Head of caudate nucleus (tissue), 42 donors: ENCODE measurements at regions not wholly inside any gene's neighbourhood (a gene's known extent, or its start where the extent isn't known, plus 50 kb on each side); places are given as distances from the start of the nearest gene placed in this dataset.
"Not testable (repeated sequence)": the region's sequence is repeated elsewhere in the genome, so short reads cannot be mapped to it uniquely, and the experiment has no call there.

Experiments
- DNase-seq, 42 donors: peaks; one replicate each; pipeline versions ENCODE4 v3.0.0 to v3.0.0-alpha.2; 2020 to 2021; ENCODE audit warnings: mixed read lengths in 7 of 42
- intact Hi-C: fragments of 100-400 bp; cut with DNase I; formaldehyde crosslinking; loops from one replicate; pipeline ENCODE4 v1.15.0; 2022

DNA sequence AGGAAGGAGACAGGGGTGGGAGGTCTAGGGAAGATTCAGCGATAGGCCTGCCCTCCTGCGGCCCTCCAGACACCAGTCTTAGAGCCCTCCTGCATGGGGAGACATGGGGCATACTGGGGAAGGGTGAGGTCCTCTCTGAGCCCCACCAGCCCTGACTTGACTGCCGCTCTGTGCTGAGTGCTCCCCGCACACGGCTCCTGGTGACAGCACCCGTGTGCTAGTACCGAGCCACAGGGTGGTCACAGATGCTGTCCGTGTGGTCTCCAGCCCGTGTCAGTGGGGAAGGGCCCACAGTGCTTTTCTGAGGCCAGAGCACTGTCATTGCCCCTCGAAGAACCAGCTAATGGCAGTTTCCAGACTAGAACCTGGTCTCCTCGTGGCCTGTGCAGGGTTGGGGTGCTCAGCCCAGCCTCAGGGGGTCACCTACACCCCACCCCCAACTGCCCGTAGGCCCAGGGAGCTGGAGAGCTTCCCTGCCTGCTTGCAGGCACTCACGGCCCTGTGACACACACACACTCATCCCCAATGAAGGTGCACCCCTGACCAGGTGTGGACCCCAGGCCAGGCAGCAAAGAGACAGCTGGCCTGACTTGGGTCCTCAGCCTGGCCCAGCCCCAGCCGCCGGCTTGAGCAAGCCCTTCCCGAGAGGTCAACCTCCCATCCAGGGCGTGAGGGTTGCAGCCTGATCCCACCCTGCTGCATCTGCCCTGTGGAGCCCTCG is 86.0 kb upstream of the RET start:
- DNase-seq = peak in 10 of 42 donors; percentile 0 to 36 (median 10)

DNA sequence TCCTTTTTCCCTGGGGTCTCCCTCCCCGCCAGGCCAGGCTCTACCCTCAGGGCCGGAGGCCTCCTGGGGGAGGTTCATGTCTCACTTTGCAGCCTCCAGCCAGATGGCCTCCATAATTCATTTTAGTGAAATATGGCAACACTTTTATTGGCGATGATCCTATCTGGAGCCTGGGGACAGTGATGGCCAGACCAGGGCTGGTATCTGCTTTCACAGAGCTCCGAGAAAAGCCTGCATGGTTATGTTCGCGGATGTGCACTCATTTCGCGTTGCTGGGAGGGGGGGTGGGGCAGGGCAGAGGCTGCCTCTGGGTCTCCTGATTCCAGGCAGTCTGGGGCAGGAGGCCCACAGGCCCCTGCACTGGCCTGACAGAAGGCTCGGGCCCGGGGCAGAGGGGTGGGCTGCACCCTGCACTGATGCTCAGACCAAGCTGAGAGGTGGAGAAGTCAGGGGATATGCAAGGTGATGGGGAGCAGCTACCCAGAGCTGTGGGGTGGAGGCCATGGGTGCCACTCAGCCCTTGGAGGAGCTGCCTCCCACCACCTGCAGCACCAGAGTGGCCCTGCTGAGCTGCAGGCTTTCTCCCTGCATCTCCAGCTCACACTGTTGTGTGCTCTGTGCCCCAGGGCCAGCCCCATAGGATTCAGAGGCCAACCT is 85.3 kb upstream of the RET start:
- peak in 6 of 42 donors; percentile 1 to 22 (median 10) for DNase-seq
- intact Hi-C loops = no loop called here

More for the DNA sequence above, 86.0 kb upstream of the RET start:
- intact Hi-C loops = no loop called here

DNA sequence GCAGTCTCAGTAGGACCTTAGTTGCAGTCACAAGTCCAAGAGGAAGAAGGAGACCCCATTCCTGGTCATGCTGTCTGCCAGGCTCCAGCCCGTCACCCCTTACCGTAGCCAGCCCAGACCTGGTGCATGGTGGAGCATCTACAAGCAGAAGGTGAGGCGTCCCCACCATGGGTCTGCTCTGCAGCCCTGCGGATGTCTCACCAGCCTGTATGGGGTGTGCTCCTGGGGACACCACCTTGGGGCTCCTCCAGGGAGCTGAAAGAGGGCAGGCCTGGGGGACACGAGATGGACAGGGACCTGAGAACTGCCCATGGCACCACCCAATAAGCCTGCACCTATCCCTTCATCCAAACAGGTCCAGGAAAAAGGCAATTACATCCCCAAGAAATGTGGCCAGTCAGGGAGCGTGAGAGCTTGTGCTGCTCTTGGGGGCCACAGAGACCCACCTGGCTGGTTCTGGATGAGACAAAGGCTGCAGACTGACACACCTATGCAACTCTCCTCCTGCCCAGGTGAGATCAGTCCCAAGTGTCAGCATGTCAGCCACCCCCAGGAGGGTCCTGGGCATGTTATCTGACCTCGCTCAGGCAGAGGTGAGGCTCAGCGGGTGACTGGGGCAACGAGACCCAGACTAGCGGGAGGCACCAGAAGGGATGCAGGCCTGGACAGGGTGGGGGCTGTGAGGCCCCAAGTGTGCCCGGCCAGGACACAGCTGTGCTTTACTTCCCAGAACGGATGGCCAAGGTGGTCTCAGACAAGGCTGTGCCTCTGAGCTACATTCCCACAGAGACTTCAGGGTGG is 84.5 kb upstream of the RET start:
- intact Hi-C loops = no loop called here
- peak in 7 of 42 donors; percentile 3 to 37 (median 10) for DNase-seq

DNA sequence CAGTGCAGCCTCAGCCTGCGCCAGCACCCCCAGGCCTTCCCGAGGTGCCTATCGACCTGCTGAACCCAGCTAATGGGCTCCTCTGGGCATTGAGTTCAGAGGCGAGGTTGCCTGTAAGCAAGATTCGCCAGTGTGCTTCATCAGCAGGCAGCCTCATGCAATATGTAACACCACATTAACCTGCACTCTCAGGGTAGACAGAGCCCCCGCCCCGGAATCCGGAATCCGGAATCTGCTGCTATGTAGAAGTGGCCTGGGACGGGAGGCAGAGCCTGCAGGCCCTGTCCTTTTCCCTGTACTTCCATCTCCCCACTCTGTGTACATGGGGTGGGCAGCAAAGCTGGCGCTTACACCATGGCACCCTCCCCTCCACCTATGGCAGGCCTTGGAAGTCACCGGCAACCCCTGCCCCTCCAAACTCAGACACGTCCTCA is 83.9 kb upstream of the RET start:
- DNase-seq = peak in 9 of 42 donors; percentile 1 to 33 (median 9)
- intact Hi-C loops = no loop called here

DNA sequence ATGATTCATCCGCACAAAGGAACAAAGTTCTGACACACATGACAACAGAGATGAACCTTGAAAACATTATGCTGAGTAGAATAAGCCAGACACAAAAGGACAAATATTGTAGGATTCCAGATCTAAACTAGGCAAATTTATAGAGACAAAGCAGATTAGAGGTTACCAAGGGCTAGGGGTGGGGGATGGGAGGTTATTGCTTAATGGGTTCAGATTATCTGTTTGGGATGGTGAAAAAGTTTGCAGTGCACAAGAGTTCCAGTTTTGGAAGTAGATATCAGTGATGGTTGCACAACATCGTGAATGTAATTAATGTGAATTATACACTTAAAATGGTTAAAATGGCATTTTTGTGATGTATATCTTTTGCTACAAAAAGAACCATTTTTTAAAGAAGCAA is 82.0 kb upstream of the RET start:
- intact Hi-C loops, DNase-seq: not testable (repeated sequence)

DNA sequence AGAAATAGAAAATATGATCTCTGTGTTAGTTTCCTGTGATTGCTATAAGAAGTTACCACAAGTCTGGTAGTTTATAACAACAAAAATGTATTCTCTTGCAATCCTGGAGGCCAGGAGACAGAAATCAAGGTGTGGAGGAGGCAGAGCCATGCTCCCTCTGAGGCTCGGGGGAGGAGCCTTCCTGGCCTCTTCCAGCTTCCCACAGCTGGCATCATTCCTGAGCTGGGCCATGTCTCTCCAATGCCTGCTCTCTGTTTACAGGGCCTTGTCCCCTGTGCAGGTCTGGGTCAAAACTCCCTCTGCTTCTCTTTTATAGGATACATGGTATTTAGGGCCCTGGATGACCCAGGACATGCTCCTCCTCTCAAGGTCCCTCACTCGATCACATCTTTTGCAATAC is 81.3 kb upstream of the RET start:
- intact Hi-C loops = no loop called here

DNA sequence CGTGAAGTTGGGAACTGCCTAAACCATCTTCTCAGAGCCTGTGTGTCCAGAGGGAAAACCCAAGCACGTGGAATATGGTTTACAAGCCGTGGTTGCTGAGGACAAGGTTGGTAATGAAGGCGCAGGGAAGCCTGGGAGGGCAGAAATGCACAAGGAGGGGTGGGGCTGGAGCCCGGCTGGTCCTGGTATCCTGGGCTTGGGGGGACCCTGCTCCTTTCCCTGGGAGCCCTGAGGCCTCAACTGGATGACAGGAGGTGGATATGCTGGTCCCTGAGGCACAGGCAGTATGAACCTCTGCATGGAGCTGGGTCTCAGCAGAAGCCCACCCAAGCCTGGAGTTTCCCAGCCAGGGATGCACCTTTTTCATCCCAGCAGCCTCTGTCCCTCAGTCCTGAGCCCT is 80.3 kb upstream of the RET start:
- peak in 3 of 42 donors; percentile 11 to 20 (median 13) for DNase-seq

More for the DNA sequence above, 81.3 kb upstream of the RET start:
- DNase-seq = peak in 1 of 42 donors; percentile 32

DNA sequence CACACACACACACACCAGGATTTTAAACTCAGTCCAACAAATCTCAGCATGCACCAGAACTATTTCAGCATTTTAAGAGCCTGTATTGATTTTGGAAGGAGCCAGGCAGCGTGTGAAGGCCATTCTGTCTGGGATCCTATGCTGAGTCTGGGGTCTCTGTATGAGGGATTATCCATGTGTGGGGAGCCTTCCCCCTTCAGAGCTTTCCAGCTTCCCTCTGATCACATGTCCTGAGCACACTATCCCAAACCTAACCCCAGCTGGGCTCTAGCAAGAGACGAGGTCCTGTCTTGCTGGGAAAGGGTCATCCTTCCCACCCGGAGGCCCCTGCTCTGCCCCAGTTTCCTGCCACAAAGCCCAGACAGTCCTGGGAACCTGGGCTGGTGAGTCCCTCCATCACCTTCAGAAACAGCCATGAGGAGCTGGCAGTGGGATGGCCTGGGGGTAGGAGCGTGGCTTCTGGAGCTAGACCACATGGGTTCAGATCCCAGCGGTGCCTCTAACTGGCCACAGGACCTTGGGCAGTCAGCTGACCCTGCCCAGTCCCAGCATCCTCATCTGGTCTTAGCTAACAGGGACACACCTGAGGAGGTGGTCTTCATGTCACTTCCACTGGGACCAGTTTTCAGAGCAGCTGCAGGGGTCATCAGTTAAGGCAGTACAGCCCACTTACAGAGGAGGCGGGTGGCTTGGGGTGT is 79.6 kb upstream of the RET start:
- peak in 4 of 42 donors; percentile 9 to 40 (median 23) for DNase-seq

More for the DNA sequence above, 80.3 kb upstream of the RET start:
- intact Hi-C loops = no loop called here

DNA sequence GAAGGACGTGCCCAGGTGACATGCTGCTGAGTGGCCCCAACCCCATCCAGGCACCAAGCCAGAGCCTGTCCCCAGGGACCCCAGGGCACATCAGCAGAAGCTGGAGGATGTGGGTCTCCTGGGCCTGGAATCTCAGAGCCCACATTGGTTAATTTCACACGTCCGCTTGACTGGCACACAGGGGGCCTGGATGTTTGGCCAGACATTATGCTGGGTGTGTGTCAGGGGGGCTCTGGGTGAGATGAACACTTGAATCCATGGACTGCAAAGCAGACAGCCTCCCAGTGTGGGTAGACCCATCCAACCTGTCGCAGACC is 79.1 kb upstream of the RET start:
- peak in 3 of 42 donors; percentile 7 to 41 (median 16) for DNase-seq
- intact Hi-C loops = no loop called here

More for the DNA sequence above, 79.6 kb upstream of the RET start:
- intact Hi-C loops = no loop called here

DNA sequence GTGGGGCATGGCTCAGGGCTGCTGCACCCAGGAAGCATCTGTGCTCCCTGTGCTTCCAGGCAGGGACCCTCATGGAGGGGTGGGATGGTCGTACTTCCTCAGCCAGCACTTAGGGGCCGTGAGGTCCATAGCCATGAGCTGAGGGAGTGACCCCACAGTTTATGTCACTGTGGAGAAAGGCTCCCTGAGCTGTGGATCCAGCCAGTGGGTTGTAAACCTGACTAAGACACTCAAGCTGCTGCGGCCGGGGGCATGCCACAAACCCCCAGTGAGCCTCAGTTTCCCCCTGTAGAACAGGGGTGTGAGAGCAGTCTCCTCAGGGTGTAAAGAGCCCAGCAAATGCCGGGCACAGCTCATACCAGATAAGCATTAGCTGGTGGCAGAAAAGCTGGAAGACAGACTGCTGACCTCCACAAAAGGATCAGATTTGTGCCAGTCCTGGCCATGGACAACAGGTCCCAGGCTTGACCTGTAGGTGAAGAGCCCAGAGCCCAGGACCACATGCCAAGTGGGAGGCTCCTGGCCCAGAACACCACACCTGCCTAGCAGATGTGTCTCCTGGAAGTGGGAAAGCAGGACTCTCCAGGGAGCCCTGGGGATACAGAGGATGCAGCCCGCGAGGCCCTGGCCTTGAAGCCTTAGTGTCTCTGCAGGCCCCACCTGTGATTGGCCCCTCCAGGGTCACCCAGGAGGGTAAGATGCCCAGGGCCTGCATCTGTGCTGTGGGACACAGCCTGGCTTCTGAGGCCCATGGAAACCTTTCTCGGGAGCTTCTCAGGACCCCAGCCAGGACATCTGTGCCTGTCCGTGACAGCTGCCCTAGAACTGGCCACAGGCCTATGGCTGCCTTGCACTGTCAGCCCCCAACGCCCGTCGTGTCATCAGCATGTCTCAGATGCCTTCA is 78.1 kb upstream of the RET start:
- DNase-seq = peak in 8 of 42 donors; percentile 7 to 37 (median 24)

DNA sequence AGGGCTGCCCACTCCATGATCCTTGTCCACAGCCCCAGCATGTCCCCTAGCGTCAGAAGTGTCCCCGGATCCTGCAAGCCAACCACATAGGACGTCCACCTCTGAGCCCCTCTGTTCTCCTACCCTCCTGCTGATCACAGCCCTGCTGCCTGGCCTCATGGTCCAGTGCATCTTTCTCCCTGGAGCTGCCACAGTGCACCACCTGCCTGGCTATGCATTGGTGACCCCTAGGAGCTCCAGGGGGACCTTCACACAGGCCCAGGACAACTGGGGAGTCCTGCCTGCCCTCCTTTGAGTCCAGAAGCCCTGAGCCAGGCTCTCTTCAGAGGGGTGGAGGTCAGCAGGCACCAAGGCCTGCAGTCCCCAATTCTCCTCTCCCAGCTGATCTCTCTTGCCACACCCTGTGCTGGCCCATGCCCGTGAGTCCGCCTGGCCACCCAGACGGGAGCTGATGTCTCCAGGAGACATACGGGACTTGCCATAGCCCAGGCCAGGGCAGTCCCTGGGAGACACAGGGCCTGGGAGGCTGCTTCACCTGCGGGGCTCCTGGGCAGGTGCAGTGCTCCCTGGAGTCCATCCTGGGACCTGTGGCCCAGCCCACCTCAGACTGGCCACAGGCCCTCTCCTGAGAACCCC is 77.4 kb upstream of the RET start:
- peak in 4 of 42 donors; percentile 8 to 33 (median 20) for DNase-seq
- intact Hi-C loops = no loop called here

More for the DNA sequence above, 78.1 kb upstream of the RET start:
- intact Hi-C loops = no loop called here

DNA sequence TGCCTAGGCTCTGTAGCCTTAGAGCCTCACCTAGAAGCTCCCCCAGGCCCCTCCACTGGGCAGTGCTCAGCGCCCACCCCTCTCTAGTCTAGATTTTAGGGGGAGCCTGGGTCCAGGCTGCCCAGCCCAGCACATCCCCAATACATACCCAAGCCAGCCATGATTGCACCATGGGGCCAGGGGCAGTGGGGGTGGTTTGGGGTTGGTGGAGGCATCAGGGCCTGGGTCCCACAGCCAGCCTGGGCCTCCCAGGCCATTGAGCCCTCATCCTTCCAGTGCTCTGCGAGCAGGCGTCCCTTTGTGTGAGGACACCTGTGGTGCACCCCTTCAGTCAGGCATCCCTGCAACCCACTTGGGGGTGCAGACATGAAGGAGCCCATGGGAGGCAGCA is 76.9 kb upstream of the RET start:
- peak in 2 of 42 donors; percentile 12 to 19 for DNase-seq
- intact Hi-C loops = no loop called here

DNA sequence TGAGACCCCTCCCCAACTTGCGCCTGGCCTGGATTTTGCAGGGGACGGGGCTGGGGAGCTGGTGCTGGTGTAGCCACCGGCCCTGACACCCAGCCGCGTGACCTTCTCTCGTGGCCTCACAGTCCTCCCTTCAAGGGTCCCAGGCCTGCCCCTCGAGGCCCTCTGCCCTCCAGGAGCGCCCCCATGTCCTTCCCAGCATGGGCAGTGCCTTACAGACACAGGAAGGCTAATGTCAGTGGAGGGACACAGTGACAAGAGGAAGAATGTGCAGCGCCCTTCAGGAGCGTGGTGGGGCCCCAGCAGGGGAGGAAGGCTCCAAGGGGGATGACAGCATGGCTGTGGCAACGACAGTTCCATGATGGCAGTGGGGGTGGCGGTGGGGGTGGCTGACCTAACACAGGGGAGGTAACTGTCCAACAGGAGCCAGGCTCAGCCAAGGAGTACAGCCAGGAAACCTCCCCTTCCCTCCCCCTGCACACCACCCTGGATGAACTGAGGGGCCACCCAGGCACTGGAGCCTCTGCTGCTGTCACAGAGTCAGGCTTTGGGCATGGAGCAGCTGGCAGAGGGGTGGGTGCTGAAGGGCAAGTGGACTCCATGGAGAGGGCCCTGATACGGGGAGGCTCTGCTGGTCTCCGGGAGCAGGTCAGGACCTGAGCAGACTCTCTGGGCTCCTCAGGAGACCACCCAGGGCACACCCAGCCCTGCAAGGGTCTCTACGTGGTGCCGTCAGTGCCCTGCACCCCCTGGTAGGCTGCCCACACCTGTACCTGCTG is 76.0 kb upstream of the RET start:
- DNase-seq = peak in 1 of 42 donors; percentile 20
- intact Hi-C loops = no loop called here

DNA sequence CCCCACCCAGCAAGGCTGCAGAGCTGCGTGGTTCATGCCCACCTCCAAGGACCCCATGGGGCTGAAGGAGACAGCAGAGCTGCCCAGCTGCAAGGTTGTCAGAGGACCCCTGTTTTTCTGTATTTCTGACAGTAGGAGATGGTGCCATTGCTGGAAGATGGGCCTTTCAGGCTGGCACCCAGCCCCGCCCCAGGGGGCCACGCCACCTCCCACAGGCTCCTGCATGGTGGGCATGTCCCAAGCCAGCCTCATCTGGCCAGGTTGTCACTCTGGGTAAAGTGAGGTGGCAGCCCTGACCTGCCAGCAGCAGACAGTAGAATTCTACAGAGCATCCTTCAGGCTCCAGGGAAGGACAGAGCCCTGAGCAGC is 75.5 kb upstream of the RET start:
- intact Hi-C loops = no loop called here
- DNase-seq = peak in 1 of 42 donors; percentile 20

DNA sequence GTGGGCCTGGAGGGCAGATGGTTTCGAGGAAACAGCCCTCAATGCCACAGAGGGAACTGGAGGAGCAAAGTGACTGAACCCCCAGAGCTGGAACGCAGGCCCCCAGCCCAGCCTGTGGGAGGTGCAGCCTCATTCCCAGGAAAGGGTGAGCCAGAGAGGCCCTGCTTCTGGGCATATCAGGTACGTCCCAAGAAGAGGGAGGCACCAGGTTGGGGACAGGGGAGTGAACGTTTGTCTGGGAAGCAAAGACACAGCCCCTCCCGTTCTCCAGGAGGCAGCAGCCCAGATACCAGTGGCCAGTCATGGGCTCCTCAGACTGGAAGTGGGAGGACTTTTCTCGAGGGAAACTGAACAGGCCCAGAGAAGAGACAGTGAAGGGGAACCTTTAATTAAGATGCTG is 74.3 kb upstream of the RET start:
- no peak for DNase-seq
- intact Hi-C loops = no loop called here

DNA sequence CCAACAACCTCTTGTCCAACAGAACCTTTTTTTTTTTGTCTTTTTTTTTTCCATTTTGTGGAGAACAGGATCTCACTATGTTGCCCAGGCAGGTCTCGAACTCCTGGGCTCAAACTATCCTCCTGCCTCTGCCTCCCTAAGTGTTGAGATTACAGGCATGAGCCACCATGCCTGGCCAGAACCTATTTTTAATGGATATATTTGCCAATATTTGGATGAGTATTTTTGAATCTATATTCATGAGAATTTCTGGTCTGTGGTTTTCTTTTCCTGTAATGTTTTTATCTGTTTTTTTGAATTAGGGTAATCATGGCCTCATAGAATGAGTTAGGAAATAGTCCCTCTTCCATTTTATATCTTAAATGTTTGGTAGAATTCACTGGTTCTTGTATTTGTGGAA is 70.4 kb upstream of the RET start:
- intact Hi-C loops = no loop called here
- DNase-seq = no peak

DNA sequence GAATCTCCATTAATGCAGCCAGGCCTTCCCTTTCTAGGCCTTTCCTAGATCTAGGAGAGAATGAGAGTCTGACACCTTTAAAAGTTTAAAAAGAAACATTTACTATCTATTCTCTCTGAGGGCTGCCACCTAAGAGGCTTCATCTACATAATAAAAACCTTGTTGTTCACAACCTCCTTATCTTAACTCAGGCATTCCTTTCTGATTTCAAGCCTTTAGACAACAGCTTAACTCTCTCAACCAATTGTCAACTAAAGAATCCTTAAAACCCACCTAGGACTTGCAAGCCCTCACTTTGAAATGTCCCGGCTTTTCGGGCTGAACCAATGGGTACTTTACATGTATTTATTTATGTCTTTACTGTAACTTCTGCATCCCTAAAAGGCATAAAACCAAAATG is 64.3 kb upstream of the RET start:
- intact Hi-C loops = no loop called here
- DNase-seq = no peak
